ENCODE measurements at regions not wholly inside any gene's neighbourhood (a gene's known extent, or its start where the extent isn't known, plus 50 kb on each side); places are given as distances from the start of the nearest gene placed in this dataset.

GRCh38 chr3:174440253-174440701 is 418.9 kb upstream of the NAALADL2 start:
- peak overlapping the region; percentile 82 to 95 (median 92) for H3K4me3 ChIP-seq (ENCODE audit: low read depth in 1 of 3, low read length in 3 of 3)
- no peaks in the 10 kb centered on the region for H3K27me3 ChIP-seq (ENCODE audit: control insufficient read depth in 4 of 4, insufficient read depth in 4 of 4, low read length in 3 of 4)
- no peaks in the 10 kb centered on the region for H3K36me3 ChIP-seq (ENCODE audit: control insufficient read depth in 4 of 4, insufficient read depth in 3 of 4, low read depth in 1 of 4, low read length in 3 of 4)
- TF ChIP-seq FOXA1 (IDR thresholded peaks at IDR 0.05) (no peak), HNF4A (conservative IDR thresholded peaks at IDR 0.05) (no peak)
- H3K9me3 ChIP-seq (ENCODE audit: control insufficient read depth in 4 of 4, low read length in 3 of 4), result no peaks in the 10 kb centered on the region
- H3K4me1 ChIP-seq (ENCODE audit: control insufficient read depth in 4 of 4, insufficient read depth in 4 of 4, low read length in 3 of 4), result peaks cover 0 to 34% (median 28%) of the 10 kb centered on the region in 4 donors
- no peak for DNase-seq (ENCODE audit: low spot score)
- peak overlapping the region; percentile 95 for H3K27ac ChIP-seq (ENCODE audit: low read depth in 1 of 2, low read length in 2 of 2)
- peak overlapping the region in 1 of 2 donors; percentile 87 for H3K9ac ChIP-seq (ENCODE audit: low read depth in 1 of 2, low read length in 2 of 2)
- WGBS, result 5% methylated on average over 8 of the region's 8 CpGs

- peak overlapping the region; percentile 95 for H3K27ac ChIP-seq (ENCODE audit: low read depth in 1 of 2, low read length in 2 of 2)
- no peaks in the 10 kb centered on the region for H3K27me3 ChIP-seq (ENCODE audit: control insufficient read depth in 4 of 4, insufficient read depth in 4 of 4, low read length in 3 of 4)
- H3K4me1 ChIP-seq (ENCODE audit: control insufficient read depth in 4 of 4, insufficient read depth in 4 of 4, low read length in 3 of 4), result peaks cover 0 to 38% (median 29%) of the 10 kb centered on the region in 4 donors
- no peaks in the 10 kb centered on the region for H3K9me3 ChIP-seq (ENCODE audit: control insufficient read depth in 4 of 4, low read length in 3 of 4)
- H3K9ac ChIP-seq (ENCODE audit: low read depth in 1 of 2, low read length in 2 of 2), result peak overlapping the region; percentile 78 to 93
- TF ChIP-seq EGR1 (IDR thresholded peaks at IDR 0.05; ENCODE audit: low read depth in 2 of 2), result peak in 1 of 2 donors; percentile 36
- TF ChIP-seq NR2F2 (IDR thresholded peaks at IDR 0.05), result no peak
- TF ChIP-seq RAD21 (IDR thresholded peaks at IDR 0.05), result no peak
- TF ChIP-seq YY1 (IDR thresholded peaks at IDR 0.05), result peak; percentile 38
- peak; percentile 34 to 43 for TF ChIP-seq JUND (IDR thresholded peaks at IDR 0.05)
- DNase-seq (ENCODE audit: low spot score), result peak; percentile 78
- no peaks in the 10 kb centered on the region for H3K36me3 ChIP-seq (ENCODE audit: control insufficient read depth in 4 of 4, insufficient read depth in 3 of 4, low read depth in 1 of 4, low read length in 3 of 4)
- H3K4me3 ChIP-seq (ENCODE audit: low read depth in 1 of 3, low read length in 3 of 3), result peak overlapping the region; percentile 82 to 95 (median 92)
- under 1% methylated on average over 107 of the region's 107 CpGs for WGBS
Observed at GRCh38 chr3:174440741-174441587, 418.2 kb upstream of the NAALADL2 start.

GRCh38 chr3:174441588-174442301 is 417.4 kb upstream of the NAALADL2 start:
- Histone ChIP-seq H3K27me3 (ENCODE audit: control insufficient read depth in 4 of 4, insufficient read depth in 4 of 4, low read length in 3 of 4) (no peaks in the 10 kb centered on the region), H3K4me3 (ENCODE audit: low read depth in 1 of 3, low read length in 3 of 3) (peak overlapping the region; percentile 82 to 95 (median 92)), H3K4me1 (ENCODE audit: control insufficient read depth in 4 of 4, insufficient read depth in 4 of 4, low read length in 3 of 4) (peaks cover 0 to 35% (median 29%) of the 10 kb centered on the region in 4 donors), H3K9me3 (ENCODE audit: control insufficient read depth in 4 of 4, low read length in 3 of 4) (no peaks in the 10 kb centered on the region), H3K36me3 (ENCODE audit: control insufficient read depth in 4 of 4, insufficient read depth in 3 of 4, low read depth in 1 of 4, low read length in 3 of 4) (no peaks in the 10 kb centered on the region), H3K27ac (ENCODE audit: low read depth in 1 of 2, low read length in 2 of 2) (peak overlapping the region; percentile 95), H3K9ac (ENCODE audit: low read depth in 1 of 2, low read length in 2 of 2) (peak overlapping the region; percentile 78 to 93)
- DNase-seq (ENCODE audit: low spot score), result no peak
- TF ChIP-seq EGR1 (IDR thresholded peaks at IDR 0.05; ENCODE audit: low read depth in 2 of 2), result peak in 1 of 2 donors; percentile 9
- TF ChIP-seq FOXA2 (IDR thresholded peaks at IDR 0.05), result no peak
- 25% methylated on average over 11 of the region's 11 CpGs for WGBS

- Histone ChIP-seq H3K27me3 (ENCODE audit: control insufficient read depth in 4 of 4, insufficient read depth in 4 of 4, low read length in 3 of 4) (no peaks in the 10 kb centered on the region), H3K4me1 (ENCODE audit: control insufficient read depth in 4 of 4, insufficient read depth in 4 of 4, low read length in 3 of 4) (peaks cover 0 to 35% (median 29%) of the 10 kb centered on the region in 4 donors), H3K9me3 (ENCODE audit: control insufficient read depth in 4 of 4, low read length in 3 of 4) (no peaks in the 10 kb centered on the region), H3K4me3 (ENCODE audit: low read depth in 1 of 3, low read length in 3 of 3) (no peak overlapping the region), H3K36me3 (ENCODE audit: control insufficient read depth in 4 of 4, insufficient read depth in 3 of 4, low read depth in 1 of 4, low read length in 3 of 4) (no peaks in the 10 kb centered on the region), H3K9ac (ENCODE audit: low read depth in 1 of 2, low read length in 2 of 2) (no peak overlapping the region), H3K27ac (ENCODE audit: low read depth in 1 of 2, low read length in 2 of 2) (no peak overlapping the region)
- no peak for DNase-seq (ENCODE audit: low spot score)
- WGBS, result 79% methylated on average over 4 of the region's 4 CpGs
- TF ChIP-seq EGR1 (IDR thresholded peaks at IDR 0.05; ENCODE audit: low read depth in 2 of 2), result no peak
- TF ChIP-seq JUND (IDR thresholded peaks at IDR 0.05), result no peak
- no peak for TF ChIP-seq GABPA (IDR thresholded peaks at IDR 0.05 in 1 of 2, conservative IDR thresholded peaks at IDR 0.05 in 1 of 2)
- no peak for TF ChIP-seq REST (IDR thresholded peaks at IDR 0.05)
- TF ChIP-seq SP1 (IDR thresholded peaks at IDR 0.05), result no peak
- TF ChIP-seq YY1 (IDR thresholded peaks at IDR 0.05), result no peak
- no peak for TF ChIP-seq CTCF (IDR thresholded peaks at IDR 0.05; ENCODE audit: low read depth, low read length, missing input control)
- TF ChIP-seq RXRA (IDR thresholded peaks at IDR 0.05), result no peak
- TF ChIP-seq MAX (IDR thresholded peaks at IDR 0.05), result no peak
- TF ChIP-seq FOXA2 (IDR thresholded peaks at IDR 0.05), result no peak
- TF ChIP-seq RAD21 (IDR thresholded peaks at IDR 0.05), result no peak
- no peak for TF ChIP-seq ATF3 (IDR thresholded peaks at IDR 0.05)
Observed at GRCh38 chr3:174442302-174442682, 416.8 kb upstream of the NAALADL2 start.
